NCI-H2029 treated with DMSO at 0.1 percent for 48 hours (cell line): ENCODE measurements at regions not wholly inside any gene's neighbourhood (a gene's known extent, or its start where the extent isn't known, plus 50 kb on each side); places are given as distances from the start of the nearest gene placed in this dataset.

ENCODE experiments used
- DNase-seq: peaks from one replicate; lab custom pipeline; 2025; lab: John Stamatoyannopoulos, UW

- no peak for DNase-seq
Measured at GRCh38 chr2:133718688-133719201, 150.5 kb upstream of the NCKAP5 start.

- no peak for DNase-seq
Measured at GRCh38 chr2:133720429-133720828, 152.2 kb upstream of the NCKAP5 start.

- no peak for DNase-seq
Measured at GRCh38 chr2:133721118-133721517, 152.9 kb upstream of the NCKAP5 start.

- DNase-seq, result no peak
Measured at GRCh38 chr2:133723133-133723532, 154.9 kb upstream of the NCKAP5 start.

GRCh38 chr2:133726973-133727372 lies 158.7 kb upstream of the NCKAP5 start:
- DNase-seq, result no peak

- no peak for DNase-seq
Measured at GRCh38 chr2:133732059-133732458, 163.8 kb upstream of the NCKAP5 start.

GRCh38 chr2:133732982-133733900 lies 165.0 kb upstream of the NCKAP5 start:
- DNase-seq, result no peak

GRCh38 chr2:133733901-133734255 lies 165.6 kb upstream of the NCKAP5 start:
- DNase-seq, result no peak

- DNase-seq, result no peak
Measured at GRCh38 chr2:133734716-133735495, 166.6 kb upstream of the NCKAP5 start.

GRCh38 chr2:133736674-133737073 lies 168.4 kb upstream of the NCKAP5 start:
- DNase-seq, result no peak

- no peak for DNase-seq
Measured at GRCh38 chr2:133737242-133737993, 169.2 kb upstream of the NCKAP5 start.

GRCh38 chr2:133739039-133739438 lies 170.8 kb upstream of the NCKAP5 start:
- DNase-seq, result no peak

GRCh38 chr2:133740500-133740899 lies 172.2 kb upstream of the NCKAP5 start:
- DNase-seq, result no peak

- DNase-seq, result no peak
Measured at GRCh38 chr2:133748007-133748700, 179.9 kb upstream of the NCKAP5 start.

GRCh38 chr2:133753665-133754064 lies 185.4 kb upstream of the NCKAP5 start:
- DNase-seq, result no peak

- peak; percentile 24 for DNase-seq
Measured at GRCh38 chr2:133755480-133756300, 187.4 kb upstream of the NCKAP5 start.

GRCh38 chr2:133756833-133757232 lies 188.6 kb upstream of the NCKAP5 start:
- DNase-seq, result no peak

- no peak for DNase-seq
Measured at GRCh38 chr2:133760376-133760775, 192.1 kb upstream of the NCKAP5 start.

- DNase-seq, result no peak
Measured at GRCh38 chr2:133765658-133766057, 197.4 kb upstream of the NCKAP5 start.

GRCh38 chr2:133766164-133766832 lies 198.0 kb upstream of the NCKAP5 start:
- DNase-seq, result no peak
